ENCODE measurements at regions not wholly inside any gene's neighbourhood (a gene's known extent, or its start where the extent isn't known, plus 50 kb on each side); places are given as distances from the start of the nearest gene placed in this dataset.

DNA sequence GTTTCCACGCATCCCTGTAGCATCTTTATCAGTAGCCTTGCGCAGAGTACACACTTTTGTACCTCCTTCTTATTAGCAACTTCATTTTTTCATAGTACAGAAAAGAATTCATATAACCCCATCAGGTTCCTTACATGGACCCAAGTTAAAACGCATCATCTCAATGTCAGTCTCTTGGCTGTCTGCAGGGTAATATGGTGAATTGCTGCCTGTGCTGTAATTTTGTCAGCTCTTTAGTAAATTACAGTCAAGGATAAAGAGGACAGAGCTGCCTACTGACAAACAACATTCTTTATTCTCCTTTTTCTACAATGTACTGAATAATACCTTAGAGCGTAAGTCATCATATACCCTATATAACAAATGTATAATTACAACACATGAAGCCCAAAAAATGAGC, 222.5 kb downstream of the MRPL39 start:
- Histone ChIP-seq H3K4me1 (ENCODE audit: control insufficient read depth in 2 of 2, insufficient read depth in 2 of 2, low read length in 2 of 2) (no peaks in the 10 kb centered on the region), H3K27ac (ENCODE audit: low read depth in 1 of 2, low read length in 1 of 2) (no peak overlapping the region), H3K36me3 (ENCODE audit: control insufficient read depth in 2 of 2, insufficient read depth in 2 of 2, low read length in 1 of 2) (no peaks in the 10 kb centered on the region), H3K27me3 (ENCODE audit: control insufficient read depth in 2 of 2, insufficient read depth in 1 of 2, low read length in 1 of 2) (no peaks in the 10 kb centered on the region), H3K4me3 (ENCODE audit: low read length in 2 of 2) (no peak overlapping the region), H3K9me3 (ENCODE audit: control insufficient read depth in 2 of 2, insufficient read depth in 1 of 2, low read length in 1 of 2) (no peaks in the 10 kb centered on the region)
- WGBS, result 94% methylated on average over 4 of the region's 4 CpGs
- no peak for DNase-seq (ENCODE audit: low read depth in 6 of 9, low spot score in 9 of 9)

DNA sequence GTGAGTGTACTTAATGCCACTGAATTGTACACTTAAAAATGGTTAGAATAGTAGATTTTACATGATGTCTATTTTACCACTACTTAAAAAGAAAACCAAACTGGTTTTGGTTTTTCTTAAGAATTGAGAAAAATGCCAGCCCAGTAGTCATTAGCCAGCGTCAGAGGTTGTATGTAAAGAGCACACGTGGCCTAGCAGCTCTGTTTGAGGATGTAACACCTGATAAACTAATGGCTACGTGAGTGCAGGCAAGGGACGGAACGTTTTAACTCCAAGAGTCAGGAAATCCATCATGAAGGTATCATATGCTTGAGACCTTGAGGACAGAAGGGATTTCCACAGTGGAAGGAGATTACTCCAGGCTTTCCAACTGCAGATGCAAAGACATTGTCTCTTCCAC, 223.7 kb downstream of the MRPL39 start:
- no peaks in the 10 kb centered on the region for H3K9me3 ChIP-seq (ENCODE audit: control insufficient read depth in 2 of 2, insufficient read depth in 1 of 2, low read length in 1 of 2)
- H3K27me3 ChIP-seq (ENCODE audit: control insufficient read depth in 2 of 2, insufficient read depth in 1 of 2, low read length in 1 of 2), result no peaks in the 10 kb centered on the region
- DNase-seq (ENCODE audit: low read depth in 6 of 9, low spot score in 9 of 9), result no peak
- no peaks in the 10 kb centered on the region for H3K36me3 ChIP-seq (ENCODE audit: control insufficient read depth in 2 of 2, insufficient read depth in 2 of 2, low read length in 1 of 2)
- no peaks in the 10 kb centered on the region for H3K4me1 ChIP-seq (ENCODE audit: control insufficient read depth in 2 of 2, insufficient read depth in 2 of 2, low read length in 2 of 2)
- WGBS, result 95% methylated on average over 5 of the region's 5 CpGs
- H3K4me3 ChIP-seq (ENCODE audit: low read length in 2 of 2), result no peak overlapping the region
- no peak overlapping the region for H3K27ac ChIP-seq (ENCODE audit: low read depth in 1 of 2, low read length in 1 of 2)

DNA sequence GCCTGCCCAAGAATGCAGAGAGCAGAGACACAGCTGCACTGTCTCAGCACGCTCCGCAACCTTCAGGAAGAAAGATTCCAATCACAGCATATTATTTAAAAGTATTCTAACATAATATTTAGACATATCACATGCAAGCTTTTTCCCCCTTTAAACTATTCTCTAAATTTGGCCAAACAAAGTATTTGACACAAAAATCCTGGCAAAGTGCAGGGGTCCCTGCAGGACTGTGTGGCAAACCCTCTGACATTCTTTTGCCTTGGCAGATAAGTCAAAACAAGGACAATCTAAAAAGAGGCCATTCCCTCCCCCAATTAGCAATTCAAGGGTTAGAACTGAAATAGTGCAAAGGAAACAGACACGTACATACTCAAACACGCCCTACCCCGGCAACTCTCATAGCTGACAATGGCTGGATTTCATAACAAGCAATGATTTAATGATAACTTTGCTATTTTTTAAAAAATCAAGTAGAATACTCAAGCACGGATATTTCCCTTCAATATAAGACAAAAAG, 225.3 kb downstream of the MRPL39 start:
- 97% methylated on average over 6 of the region's 6 CpGs for WGBS
- no peak for DNase-seq (ENCODE audit: low read depth in 6 of 9, low spot score in 9 of 9)
- no peak overlapping the region for H3K4me3 ChIP-seq (ENCODE audit: low read length in 2 of 2)
- H3K27ac ChIP-seq (ENCODE audit: low read depth in 1 of 2, low read length in 1 of 2), result no peak overlapping the region
- no peaks in the 10 kb centered on the region for H3K4me1 ChIP-seq (ENCODE audit: control insufficient read depth in 2 of 2, insufficient read depth in 2 of 2, low read length in 2 of 2)
- no peaks in the 10 kb centered on the region for H3K27me3 ChIP-seq (ENCODE audit: control insufficient read depth in 2 of 2, insufficient read depth in 1 of 2, low read length in 1 of 2)
- no peaks in the 10 kb centered on the region for H3K9me3 ChIP-seq (ENCODE audit: control insufficient read depth in 2 of 2, insufficient read depth in 1 of 2, low read length in 1 of 2)
- no peaks in the 10 kb centered on the region for H3K36me3 ChIP-seq (ENCODE audit: control insufficient read depth in 2 of 2, insufficient read depth in 2 of 2, low read length in 1 of 2)

DNA sequence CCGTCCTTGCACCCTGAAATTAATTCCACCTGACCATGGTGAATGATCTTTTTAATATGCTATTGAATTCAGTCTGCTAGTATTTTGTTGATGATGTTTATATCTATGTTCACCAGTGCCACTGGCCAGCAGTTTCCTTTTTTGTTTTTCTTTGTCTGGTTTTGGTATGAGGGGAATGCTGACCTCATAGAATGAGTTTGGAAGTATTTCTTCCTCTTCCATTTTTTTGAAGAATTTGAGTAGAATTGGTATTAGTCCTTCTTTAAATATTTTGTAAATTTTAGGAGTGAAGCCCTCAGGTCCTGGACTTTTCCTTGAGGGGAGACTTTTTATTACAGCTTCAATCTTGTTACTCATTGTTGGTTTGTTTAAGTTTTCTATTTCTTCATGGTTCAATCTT, 231.6 kb downstream of the MRPL39 start:
- WGBS, result 92% methylated on average over 1 of the region's 1 CpG
- Histone ChIP-seq H3K27ac (ENCODE audit: low read depth in 1 of 2, low read length in 1 of 2) (no peak overlapping the region), H3K27me3 (ENCODE audit: control insufficient read depth in 2 of 2, insufficient read depth in 1 of 2, low read length in 1 of 2) (no peaks in the 10 kb centered on the region), H3K4me1 (ENCODE audit: control insufficient read depth in 2 of 2, insufficient read depth in 2 of 2, low read length in 2 of 2) (no peaks in the 10 kb centered on the region), H3K4me3 (ENCODE audit: low read length in 2 of 2) (no peak overlapping the region), H3K9me3 (ENCODE audit: control insufficient read depth in 2 of 2, insufficient read depth in 1 of 2, low read length in 1 of 2) (no peaks in the 10 kb centered on the region), H3K36me3 (ENCODE audit: control insufficient read depth in 2 of 2, insufficient read depth in 2 of 2, low read length in 1 of 2) (no peaks in the 10 kb centered on the region)
- no peak for DNase-seq (ENCODE audit: low read depth in 6 of 9, low spot score in 9 of 9)

DNA sequence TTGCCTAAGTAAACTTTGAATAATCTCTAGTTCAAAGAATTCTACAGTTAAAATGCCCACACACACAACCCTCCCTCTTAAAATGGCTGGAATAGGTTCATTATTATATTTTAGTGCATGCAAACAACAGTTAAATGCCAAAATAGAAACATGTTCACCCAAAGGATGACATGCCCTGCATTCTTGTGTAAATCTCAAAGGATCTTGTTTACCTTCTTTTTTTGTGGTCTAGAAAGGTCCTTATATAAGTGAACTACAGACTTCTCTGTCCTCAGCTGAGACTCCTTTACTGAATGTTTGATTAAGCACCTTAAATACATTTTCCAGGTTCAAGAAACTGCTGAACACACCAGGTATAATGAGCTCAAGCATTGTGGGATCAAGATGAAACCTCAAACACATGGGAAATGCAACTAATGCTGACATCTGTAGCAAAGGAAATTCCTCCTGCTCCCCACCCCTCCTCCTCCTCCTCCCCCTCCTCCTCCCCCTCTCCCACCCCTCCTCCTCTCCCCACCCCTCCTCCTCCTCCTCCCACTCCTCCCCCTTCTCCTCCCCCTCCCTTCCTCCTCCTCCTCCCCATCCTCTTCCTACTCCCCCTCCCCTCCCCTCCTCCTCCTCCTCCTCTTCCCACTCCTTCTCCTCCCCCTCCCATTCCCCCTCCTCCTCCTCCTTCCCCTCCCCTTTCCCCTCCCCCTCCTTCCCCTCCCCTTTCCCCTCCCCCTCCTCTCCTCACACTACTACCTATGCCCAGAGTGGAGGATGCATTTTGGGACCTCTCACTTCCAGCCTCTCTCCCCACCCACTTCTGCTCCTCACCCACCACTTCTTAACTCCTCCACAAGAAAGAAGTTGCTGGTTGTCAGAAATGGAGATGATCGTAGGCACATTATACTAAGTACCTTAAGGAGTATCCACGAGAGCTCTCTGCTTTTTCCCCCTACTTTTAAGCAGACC, 233.9 kb downstream of the MRPL39 start:
- Histone ChIP-seq H3K4me1 (ENCODE audit: control insufficient read depth in 2 of 2, insufficient read depth in 2 of 2, low read length in 2 of 2) (no peaks in the 10 kb centered on the region), H3K9me3 (ENCODE audit: control insufficient read depth in 2 of 2, insufficient read depth in 1 of 2, low read length in 1 of 2) (no peaks in the 10 kb centered on the region)
- WGBS, result 86% methylated on average over 2 of the region's 2 CpGs

DNA sequence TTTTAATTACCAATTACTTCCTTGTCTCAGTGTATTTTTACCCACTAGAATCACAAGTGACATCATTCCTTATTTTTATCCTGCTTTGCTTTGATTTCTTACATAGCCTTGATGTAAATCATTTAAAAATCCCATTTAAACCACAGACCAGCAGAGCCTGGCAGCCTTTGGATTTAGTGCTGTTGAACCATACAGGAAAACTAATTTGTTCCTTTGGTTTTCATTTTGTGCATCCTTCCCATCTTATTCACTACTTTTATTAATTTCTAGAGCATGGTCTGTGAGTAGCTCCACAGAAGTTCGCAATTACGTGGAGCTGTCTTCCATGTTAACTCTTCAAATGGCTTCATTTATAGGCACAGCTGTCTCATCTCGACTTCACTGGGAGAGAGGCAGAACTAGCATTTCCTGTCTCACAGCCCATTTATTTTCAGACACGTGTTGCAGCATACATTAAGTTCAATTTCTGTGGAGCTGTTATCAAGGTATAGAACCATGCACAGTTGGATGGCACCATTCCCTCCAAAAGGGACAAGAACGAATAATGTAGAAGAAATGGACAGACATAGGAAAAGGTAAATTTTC, 235.3 kb downstream of the MRPL39 start:
- Histone ChIP-seq H3K27me3 (ENCODE audit: control insufficient read depth in 2 of 2, insufficient read depth in 1 of 2, low read length in 1 of 2) (no peaks in the 10 kb centered on the region), H3K9me3 (ENCODE audit: control insufficient read depth in 2 of 2, insufficient read depth in 1 of 2, low read length in 1 of 2) (no peaks in the 10 kb centered on the region), H3K4me3 (ENCODE audit: low read length in 2 of 2) (no peak overlapping the region), H3K36me3 (ENCODE audit: control insufficient read depth in 2 of 2, insufficient read depth in 2 of 2, low read length in 1 of 2) (no peaks in the 10 kb centered on the region), H3K27ac (ENCODE audit: low read depth in 1 of 2, low read length in 1 of 2) (no peak overlapping the region), H3K4me1 (ENCODE audit: control insufficient read depth in 2 of 2, insufficient read depth in 2 of 2, low read length in 2 of 2) (no peaks in the 10 kb centered on the region)
- WGBS, result 67% methylated on average over 5 of the region's 5 CpGs
- no peak for DNase-seq (ENCODE audit: low read depth in 6 of 9, low spot score in 9 of 9)

More for the DNA sequence above, 233.9 kb downstream of the MRPL39 start:
- no peaks in the 10 kb centered on the region for H3K36me3 ChIP-seq (ENCODE audit: control insufficient read depth in 2 of 2, insufficient read depth in 2 of 2, low read length in 1 of 2)
- DNase-seq (ENCODE audit: low read depth in 6 of 9, low spot score in 9 of 9), result no peak
- no peaks in the 10 kb centered on the region for H3K27me3 ChIP-seq (ENCODE audit: control insufficient read depth in 2 of 2, insufficient read depth in 1 of 2, low read length in 1 of 2)
- H3K27ac ChIP-seq (ENCODE audit: low read depth in 1 of 2, low read length in 1 of 2), result no peak overlapping the region
- H3K4me3 ChIP-seq (ENCODE audit: low read length in 2 of 2), result no peak overlapping the region

DNA sequence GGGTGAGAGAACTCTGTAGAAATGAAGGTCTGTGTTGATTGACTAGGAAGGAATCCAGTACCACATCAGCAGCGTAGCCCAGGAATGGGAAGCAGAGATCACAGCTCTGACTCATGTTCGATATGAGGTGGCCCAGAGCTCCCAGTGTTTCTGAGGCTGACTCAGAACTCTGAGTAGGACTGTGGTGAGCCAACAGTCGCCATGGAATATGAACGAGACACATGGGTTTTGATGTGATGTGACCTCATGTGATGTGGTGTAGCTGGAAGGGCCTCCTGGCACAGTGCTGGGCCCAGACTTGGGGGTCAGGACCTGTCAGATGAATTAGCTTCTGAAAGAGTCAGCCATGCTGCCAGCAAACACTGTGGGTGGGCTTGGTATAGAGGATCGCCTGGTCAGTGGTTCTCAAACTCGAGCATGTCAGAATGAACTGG, 237.0 kb downstream of the MRPL39 start:
- no peak for DNase-seq (ENCODE audit: low read depth in 6 of 9, low spot score in 9 of 9)
- no peaks in the 10 kb centered on the region for H3K9me3 ChIP-seq (ENCODE audit: control insufficient read depth in 2 of 2, insufficient read depth in 1 of 2, low read length in 1 of 2)
- no peak overlapping the region for H3K27ac ChIP-seq (ENCODE audit: low read depth in 1 of 2, low read length in 1 of 2)
- H3K4me1 ChIP-seq (ENCODE audit: control insufficient read depth in 2 of 2, insufficient read depth in 2 of 2, low read length in 2 of 2), result no peaks in the 10 kb centered on the region
- no peaks in the 10 kb centered on the region for H3K36me3 ChIP-seq (ENCODE audit: control insufficient read depth in 2 of 2, insufficient read depth in 2 of 2, low read length in 1 of 2)
- no peak overlapping the region for H3K4me3 ChIP-seq (ENCODE audit: low read length in 2 of 2)
- no peaks in the 10 kb centered on the region for H3K27me3 ChIP-seq (ENCODE audit: control insufficient read depth in 2 of 2, insufficient read depth in 1 of 2, low read length in 1 of 2)
- WGBS, result 94% methylated on average over 6 of the region's 6 CpGs

DNA sequence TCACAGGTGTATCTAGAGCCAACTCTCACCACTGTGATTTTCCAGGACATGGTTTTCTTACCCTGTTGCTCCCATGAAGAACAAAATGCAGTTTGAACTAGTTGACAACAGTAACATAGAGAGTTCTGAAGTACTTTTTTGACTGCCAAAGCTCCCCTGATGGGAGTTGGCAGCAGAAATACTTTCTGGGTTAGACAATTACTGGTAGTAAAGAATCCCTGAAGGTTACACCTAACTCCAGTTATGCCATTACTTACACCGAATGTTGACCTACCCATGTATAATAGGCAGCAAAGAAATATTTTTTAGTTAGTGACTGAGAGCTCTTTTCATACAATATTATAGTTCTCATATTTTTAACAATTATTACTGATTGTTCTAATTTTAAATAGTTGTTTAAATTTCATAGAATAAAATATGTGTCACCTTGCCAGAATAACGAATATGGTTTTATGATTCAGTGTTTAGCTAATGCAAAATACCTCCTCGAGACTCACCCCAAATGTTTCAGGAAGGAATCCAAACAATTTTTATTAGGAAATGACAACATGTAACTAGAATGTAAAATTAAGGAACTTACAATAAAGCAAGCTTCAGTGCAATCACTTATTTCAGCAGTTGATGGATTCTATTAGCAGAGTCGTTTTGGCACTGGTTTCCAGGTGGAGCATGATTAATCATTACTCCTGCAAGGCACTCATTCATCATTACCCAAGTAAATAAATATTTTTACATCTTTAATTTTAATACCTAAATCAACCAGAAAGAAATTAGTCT, 237.6 kb downstream of the MRPL39 start:
- Histone ChIP-seq H3K9me3 (ENCODE audit: control insufficient read depth in 2 of 2, insufficient read depth in 1 of 2, low read length in 1 of 2) (no peaks in the 10 kb centered on the region), H3K27ac (ENCODE audit: low read depth in 1 of 2, low read length in 1 of 2) (no peak overlapping the region), H3K4me3 (ENCODE audit: low read length in 2 of 2) (no peak overlapping the region), H3K36me3 (ENCODE audit: control insufficient read depth in 2 of 2, insufficient read depth in 2 of 2, low read length in 1 of 2) (no peaks in the 10 kb centered on the region), H3K27me3 (ENCODE audit: control insufficient read depth in 2 of 2, insufficient read depth in 1 of 2, low read length in 1 of 2) (no peaks in the 10 kb centered on the region), H3K4me1 (ENCODE audit: control insufficient read depth in 2 of 2, insufficient read depth in 2 of 2, low read length in 2 of 2) (no peaks in the 10 kb centered on the region)
- no peak for DNase-seq (ENCODE audit: low read depth in 6 of 9, low spot score in 9 of 9)
- 94% methylated on average over 4 of the region's 4 CpGs for WGBS

DNA sequence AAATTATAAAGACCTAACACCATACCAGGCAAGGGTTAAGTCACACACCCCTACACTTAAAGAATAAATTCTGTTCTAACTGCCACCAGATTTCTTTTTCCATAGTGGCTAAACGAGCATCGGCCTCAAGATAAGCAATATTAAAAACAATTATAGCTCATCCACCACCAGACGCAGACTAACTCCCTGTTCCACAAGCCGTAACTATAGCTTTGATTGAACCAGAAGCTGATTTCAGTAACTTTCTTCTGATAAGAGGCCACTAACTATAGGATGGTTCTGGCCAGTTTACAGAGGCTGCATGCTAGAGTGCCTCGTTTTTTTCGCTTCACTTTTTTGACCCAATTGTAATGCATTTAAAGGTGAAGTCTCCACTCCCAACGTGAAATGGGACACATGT, 238.8 kb downstream of the MRPL39 start:
- Histone ChIP-seq H3K4me1 (ENCODE audit: control insufficient read depth in 2 of 2, insufficient read depth in 2 of 2, low read length in 2 of 2) (no peaks in the 10 kb centered on the region), H3K9me3 (ENCODE audit: control insufficient read depth in 2 of 2, insufficient read depth in 1 of 2, low read length in 1 of 2) (no peaks in the 10 kb centered on the region), H3K36me3 (ENCODE audit: control insufficient read depth in 2 of 2, insufficient read depth in 2 of 2, low read length in 1 of 2) (no peaks in the 10 kb centered on the region), H3K27me3 (ENCODE audit: control insufficient read depth in 2 of 2, insufficient read depth in 1 of 2, low read length in 1 of 2) (no peaks in the 10 kb centered on the region), H3K4me3 (ENCODE audit: low read length in 2 of 2) (no peak overlapping the region), H3K27ac (ENCODE audit: low read depth in 1 of 2, low read length in 1 of 2) (no peak overlapping the region)
- 96% methylated on average over 7 of the region's 7 CpGs for WGBS
- no peak for DNase-seq (ENCODE audit: low read depth in 6 of 9, low spot score in 9 of 9)
